CD4-positive, alpha-beta T cell treated with Interleukin-1 beta for 1 hour (primary cell): ENCODE measurements at regions not wholly inside any gene's neighbourhood (a gene's known extent, or its start where the extent isn't known, plus 50 kb on each side); places are given as distances from the start of the nearest gene placed in this dataset.
A peak's percentile ranks its signal among the peaks of the same experiment; 100 is the strongest.

Experiments
- DNase-seq, 2 donors: peaks; one replicate each; pipeline ENCODE4 v3.0.0-alpha.2; 2020 to 2022

DNA sequence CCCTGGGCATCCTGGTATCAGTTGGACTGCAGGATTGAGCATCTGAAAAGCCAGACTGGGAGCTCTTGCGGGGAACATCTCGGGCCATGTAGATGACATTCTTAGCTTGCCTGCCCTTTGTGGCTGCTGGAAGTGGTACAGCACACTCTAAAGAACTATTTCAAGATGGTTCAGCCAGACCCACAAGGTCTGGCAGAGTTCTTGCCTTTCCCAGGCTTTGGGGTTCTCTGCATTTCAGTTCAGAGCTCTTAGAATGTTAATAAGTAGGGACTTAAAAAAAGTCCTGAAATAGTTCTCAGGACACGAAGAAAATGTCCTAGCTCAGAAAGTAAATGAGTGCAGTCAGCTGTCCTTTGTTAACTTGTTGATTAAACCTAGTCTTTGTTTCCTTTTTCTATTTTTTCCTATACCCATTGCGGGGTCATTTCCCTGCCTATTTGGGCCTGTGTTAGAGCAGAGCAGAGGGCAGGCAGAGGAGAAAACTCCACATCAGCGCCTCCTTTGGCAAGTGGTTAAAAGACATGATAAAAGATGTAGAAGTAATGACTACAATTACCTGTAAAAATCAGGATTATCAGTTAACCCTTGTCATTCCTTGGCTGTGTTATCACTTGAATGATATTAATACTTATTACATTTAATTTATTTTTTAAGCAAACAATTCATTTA, 291.5 kb downstream of the ZSWIM6 start:
- DNase-seq: no peak

- no peak for DNase-seq
Measured at GRCh38 chr5:61624553-61625136, 292.6 kb downstream of the ZSWIM6 start.

- no peak for DNase-seq
Measured at GRCh38 chr5:61625137-61625561, 293.1 kb downstream of the ZSWIM6 start.

DNA sequence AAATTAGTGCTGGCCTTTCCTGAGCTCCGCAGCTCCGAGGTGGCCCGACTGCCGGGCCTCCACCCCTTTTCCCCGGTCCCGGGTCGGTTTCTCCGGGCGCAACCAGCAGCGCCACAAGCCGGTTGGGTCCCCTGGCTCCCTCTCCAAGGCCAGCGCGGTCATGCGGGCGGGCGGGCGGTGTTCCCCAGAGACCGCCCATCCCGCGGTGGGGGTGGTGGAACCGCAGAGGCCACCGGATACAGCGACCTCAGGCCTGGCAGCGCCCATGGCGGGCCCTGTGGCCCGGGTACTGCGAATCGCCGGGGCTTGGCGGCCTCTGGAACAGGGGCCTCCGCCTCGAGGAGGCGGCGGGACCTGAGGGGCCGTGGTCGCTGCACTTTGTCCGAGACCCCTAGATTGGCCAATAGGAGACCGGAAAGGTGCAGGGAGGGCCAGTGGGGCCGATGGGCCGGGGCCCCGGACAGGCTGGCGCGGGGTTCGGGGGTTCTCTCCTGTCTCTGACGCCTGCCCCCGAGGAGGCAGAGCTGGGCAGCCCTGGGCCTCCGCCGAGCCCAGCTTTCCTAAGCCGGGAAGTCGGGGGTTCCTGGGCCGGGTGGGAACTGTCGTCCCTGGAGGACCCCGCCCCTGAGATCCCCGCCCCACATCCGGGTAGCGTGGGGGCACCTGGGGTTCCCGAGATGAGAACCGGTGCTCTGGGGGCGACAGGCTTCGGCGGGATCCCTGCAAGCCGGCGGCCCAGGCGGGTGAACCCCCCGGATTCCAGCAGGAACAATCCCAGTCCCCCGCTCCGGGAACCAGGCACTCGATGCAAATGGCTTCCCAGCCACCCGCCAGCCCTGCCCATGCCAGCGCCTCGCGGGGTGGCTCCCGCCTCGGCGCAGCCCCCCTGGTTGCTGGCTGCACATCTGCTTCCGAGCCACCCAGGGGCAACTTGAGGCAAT, 293.9 kb downstream of the ZSWIM6 start:
- DNase-seq: peak; percentile 20 to 38

GRCh38 chr5:61626639-61627282, 294.7 kb downstream of the ZSWIM6 start:
- DNase-seq: no peak

DNA sequence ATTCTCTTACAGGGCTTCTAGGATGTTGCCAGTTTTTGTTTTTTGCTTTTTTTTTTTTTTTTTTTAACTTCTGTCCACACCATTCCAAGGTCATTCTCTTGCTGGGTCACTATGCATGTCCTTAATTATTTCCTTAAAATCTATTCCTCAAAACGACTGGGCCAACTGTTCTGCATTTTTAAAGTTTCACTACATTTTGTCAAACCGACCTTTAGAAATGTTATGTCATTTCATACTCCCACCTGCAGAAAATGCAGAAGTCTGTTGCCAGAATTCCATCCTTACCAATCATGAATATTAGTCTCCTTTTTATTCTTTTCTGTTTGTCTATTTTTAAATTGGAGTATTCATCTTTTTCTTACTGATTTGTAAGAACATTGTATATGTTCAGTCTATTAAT, 295.5 kb downstream of the ZSWIM6 start:
- DNase-seq: no peak

- DNase-seq: no peak
Measured at GRCh38 chr5:61630908-61631307, 298.9 kb downstream of the ZSWIM6 start.

DNA sequence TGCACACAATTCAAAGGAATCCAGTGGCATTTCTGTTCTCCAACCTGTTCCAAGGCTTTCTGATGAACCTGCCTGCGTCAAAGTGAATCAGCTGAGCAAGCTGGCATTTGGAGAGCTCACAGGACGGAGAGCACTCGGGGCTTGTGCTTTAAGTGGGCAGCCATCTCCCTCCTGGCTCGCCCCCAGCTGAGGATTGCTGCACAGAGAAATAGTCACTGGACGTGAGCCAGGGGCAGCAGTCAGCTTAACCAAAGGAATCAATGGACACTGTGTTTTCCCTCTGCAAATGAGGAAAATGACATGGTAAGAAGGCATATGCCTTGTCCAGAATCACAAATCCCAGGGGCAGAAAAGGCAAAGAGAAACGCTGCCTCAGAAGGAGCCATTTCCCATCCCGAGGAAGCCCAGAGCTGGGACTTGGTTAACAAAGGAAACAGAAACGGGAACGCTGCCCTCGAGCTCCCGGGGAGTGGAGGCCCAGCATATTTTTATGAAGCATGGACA, 299.4 kb downstream of the ZSWIM6 start:
- DNase-seq: no peak

DNA sequence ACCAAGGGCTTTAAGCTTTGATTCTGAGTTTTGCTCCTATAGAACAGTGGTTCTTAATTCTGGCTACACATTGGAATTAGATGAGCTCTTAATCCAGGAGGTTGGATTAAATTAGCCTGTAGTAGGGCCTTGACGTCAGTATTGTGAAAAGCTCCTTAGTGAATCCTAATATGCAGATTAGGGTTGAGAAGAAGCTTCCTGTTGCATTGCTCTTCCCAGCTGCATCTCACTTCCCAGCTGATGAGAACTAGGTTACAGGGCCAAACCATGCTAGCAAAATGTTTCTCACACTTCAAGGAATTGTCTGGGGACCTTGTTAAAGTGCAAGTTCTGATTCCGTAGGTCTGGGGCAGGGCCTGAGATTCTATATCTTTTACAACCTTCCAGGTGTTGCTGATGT, 300.0 kb downstream of the ZSWIM6 start:
- no peak for DNase-seq

DNA sequence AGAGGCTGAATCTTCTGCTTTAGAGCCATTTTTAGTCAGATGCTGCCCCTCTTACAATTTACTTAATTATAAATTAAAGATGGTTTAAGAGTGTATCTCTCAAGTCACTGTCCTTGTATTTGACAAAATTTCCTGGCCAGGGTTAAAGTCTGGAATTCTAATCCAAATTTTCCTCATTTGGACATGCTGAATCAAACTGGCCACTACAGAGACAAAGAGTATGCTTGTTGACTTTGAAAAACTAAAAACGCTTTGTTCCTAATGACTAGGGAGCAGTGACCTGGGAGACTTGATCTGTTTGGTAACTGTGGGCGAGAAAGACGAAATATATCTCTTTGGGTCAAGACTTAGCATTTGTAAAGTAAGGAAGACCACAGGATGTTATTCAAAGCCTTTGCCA, 303.2 kb downstream of the ZSWIM6 start:
- DNase-seq: no peak

DNA sequence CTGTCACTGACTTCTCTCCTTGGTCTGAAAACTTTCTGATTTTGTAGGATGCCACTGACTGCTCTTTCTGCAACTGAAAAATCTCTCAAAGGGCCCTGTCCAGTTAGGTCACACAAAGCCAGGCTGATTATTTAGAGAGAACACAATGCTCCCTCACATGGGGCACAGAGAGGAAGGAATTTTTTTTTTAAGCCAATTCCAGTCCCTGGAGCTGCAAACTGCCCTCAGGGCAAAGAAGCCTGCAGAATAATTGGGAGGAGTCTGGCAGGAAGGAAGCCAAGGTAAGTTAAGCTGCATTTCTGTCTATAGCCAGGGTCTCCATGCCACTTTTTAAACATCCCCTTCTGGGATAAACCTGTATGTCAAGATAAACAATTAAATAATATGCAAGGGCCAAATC, 305.5 kb downstream of the ZSWIM6 start:
- DNase-seq: no peak

DNA sequence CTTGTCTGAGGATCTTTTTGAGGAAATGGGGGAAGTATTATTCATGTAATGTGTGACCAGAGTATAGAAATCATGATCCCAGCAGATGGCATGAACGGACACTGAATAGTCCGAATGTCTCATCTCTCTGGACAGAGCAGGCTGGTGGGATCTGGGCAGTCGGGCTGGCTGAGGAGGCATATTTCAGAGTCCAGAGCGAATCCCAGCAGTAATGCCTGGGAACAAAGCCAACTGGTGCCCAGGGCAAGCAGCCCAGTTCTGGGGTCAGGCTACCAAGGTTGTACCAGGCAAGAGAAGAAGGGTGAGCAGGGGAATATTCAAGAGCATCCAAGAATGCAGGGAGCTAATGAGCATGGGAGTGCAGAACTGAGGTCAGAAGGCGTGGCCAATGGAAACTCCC, 306.4 kb downstream of the ZSWIM6 start:
- DNase-seq: no peak

DNA sequence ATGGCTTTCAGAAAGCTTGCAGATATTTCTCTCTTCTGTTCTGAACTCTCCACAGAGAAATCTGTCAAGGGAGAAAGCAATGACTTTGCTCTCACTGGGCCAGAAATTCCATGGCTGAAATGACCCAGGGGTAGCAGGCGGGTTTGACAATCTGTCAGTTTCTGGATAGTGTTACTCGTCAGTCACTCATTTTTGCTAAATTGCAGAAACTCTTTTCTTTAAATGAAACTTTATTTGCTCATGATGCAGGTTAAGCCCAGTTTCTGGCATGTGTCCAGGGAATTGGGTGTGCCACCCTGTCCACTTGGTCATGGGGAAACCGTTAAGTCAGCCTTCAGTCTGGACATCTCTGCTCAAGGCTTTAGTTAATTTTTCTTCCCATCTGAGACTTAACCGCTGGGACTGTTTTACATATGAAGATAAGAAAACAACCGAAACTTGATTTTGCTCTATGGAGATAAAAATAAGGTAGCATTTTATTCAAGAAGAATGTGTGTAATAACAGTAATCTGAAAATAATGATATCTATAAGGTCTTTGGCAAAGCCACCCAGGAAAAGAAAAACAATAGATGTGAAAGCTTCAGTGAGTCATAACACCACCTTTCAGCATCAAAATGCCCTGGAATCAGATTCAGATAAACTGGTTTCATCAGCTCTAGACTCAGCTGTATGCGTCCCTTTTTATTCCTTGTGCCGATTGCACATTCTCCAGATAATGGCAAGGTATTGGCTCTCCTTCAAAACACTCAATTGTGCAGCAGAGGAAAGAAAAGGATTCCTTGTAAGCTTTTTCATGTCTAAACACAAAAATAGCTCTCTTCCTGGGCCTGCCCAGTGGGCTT, 308.3 kb downstream of the ZSWIM6 start:
- DNase-seq: no peak

- no peak for DNase-seq
Measured at GRCh38 chr5:61641748-61642565, 309.9 kb downstream of the ZSWIM6 start.

DNA sequence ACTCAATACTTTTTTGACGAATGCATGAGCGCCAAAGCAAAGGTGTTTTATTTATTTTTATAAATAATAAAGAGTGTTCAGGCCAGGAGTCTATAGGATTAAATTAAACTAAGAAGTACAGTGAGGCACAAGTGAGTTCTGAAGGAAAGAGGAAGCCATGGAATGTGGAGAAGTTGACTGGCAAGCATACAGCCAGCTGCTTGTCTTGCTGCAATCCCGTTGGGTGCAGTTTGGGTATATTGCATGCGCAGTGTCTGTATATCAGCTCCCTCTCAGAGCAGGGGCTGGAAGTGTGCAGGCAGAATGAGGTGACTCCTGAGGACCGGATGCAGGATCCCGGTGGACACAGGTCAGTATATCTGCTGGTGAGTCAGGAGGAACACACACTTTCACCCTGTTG, 315.6 kb downstream of the ZSWIM6 start:
- DNase-seq: no peak

- DNase-seq: no peak
Measured at GRCh38 chr5:61649231-61649630, 317.2 kb downstream of the ZSWIM6 start.

- DNase-seq: no peak
Measured at GRCh38 chr5:61649971-61650370, 317.9 kb downstream of the ZSWIM6 start.

- no peak for DNase-seq
Measured at GRCh38 chr5:61650661-61651060, 318.6 kb downstream of the ZSWIM6 start.

DNA sequence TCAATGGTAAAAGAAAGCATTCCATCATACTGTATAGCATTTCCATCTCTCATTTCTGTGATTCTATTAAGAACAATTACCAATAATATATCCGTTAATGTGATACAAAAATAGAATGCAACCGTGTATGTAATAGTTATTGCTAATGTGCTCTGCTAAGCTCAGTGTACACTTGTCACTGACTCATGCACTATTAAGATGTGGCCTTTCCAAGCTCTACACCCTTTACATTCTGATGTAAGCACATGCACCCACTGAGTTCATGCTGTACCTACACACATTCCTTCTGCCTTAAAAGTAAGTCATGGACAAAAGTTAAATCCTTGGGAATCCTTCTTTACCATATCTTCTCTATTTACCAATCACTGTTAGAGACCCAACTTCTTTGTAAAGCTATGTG, 319.1 kb downstream of the ZSWIM6 start:
- DNase-seq: no peak

- DNase-seq: no peak
Measured at GRCh38 chr5:61652916-61653315, 320.9 kb downstream of the ZSWIM6 start.
